NT2/D1 (cell line): ENCODE measurements at regions not wholly inside any gene's neighbourhood (a gene's known extent, or its start where the extent isn't known, plus 50 kb on each side); places are given as distances from the start of the nearest gene placed in this dataset.

Experiments
- SUZ12 ChIP-seq: IDR thresholded peaks from 2 replicates; pipeline ENCODE4 v1.6.1; 2011; ENCODE audit not compliant: insufficient read length, insufficient read depth; ENCODE audit errors: extremely low read depth
- YY1 ChIP-seq: IDR thresholded peaks from 2 replicates; pipeline ENCODE4 v1.6.1; 2011; ENCODE audit not compliant: insufficient read length, insufficient read depth

DNA sequence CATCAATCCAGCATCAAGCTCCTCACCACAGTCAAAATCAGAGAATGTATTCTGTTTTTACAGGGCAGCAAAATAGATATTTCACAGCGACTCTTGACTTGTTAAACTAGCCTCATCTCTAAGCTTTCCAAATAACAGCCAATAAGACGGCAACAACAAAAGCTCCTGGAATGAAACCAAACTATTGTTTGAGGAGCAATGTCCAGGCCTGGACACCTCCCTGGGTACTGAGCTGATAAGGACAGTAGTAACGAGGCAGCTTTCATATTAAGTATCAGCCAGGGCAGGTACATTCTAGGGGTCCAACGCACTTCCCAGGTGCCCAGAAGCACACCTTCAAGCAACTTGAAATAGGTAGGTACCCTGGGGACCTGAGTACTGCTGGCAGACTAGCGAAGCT, 260.3 kb downstream of the ENC1 start:
- TF ChIP-seq YY1 (no peak), SUZ12 (no peak)
